ENCODE measurements at regions not wholly inside any gene's neighbourhood (a gene's known extent, or its start where the extent isn't known, plus 50 kb on each side); places are given as distances from the start of the nearest gene placed in this dataset.

- TF ChIP-seq CTCF (IDR thresholded peaks at IDR 0.05; ENCODE audit: insufficient read depth, low read length, poor library complexity, severe bottlenecking) = no peak
- no peak for TF ChIP-seq EZH2phosphoT487 (conservative IDR thresholded peaks at IDR 0.05; ENCODE audit: low read length)
Measured at GRCh38 chr5:17346811-17347210, 129.4 kb downstream of the BASP1 start.

All from SU-DHL-6 (cell line).